ENCODE measurements at regions not wholly inside any gene's neighbourhood (a gene's known extent, or its start where the extent isn't known, plus 50 kb on each side); places are given as distances from the start of the nearest gene placed in this dataset.
"Not testable (repeated sequence)": the region's sequence is repeated elsewhere in the genome, so short reads cannot be mapped to it uniquely, and the experiment has no call there.

DNA sequence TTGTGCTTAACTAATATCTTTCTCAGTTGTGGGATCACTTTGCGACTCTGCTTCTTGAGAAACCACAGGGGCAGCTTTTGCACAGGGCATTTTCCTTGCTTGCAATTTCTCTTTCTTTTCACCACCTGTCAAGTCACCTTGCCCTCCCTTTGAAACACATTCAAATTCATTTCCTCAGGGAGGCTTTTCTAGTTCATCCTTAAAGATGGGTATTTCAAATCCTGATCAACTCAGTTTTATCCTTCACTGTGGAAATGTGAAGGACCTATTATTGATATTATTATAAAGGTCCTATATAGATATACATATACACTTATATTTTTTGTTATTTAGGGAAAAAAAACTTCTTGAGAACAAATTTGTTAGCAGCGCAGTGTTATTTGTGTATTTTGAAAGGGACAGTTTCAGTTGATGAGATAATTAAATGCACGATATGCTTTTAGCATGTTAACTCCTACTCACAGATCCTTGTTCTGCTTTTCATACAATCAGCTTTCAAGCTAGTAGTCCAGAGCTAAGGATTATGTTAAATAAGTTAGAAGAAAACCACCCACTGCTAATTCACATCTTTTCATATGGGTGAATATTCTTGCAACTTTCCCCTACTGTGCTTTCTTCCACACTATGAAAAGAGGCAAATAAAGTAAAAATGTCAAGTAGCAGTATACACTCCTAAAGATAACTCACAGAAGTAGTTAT, 501.4 kb upstream of the RGS6 start:
- 89% methylated on average over 3 of the region's 3 CpGs for WGBS (ENCODE audit: insufficient coverage, low coverage, low lambda C conversion rate, missing lambda C conversion rate)
- TF ChIP-seq POLR2A (IDR thresholded peaks at IDR 0.05) = no peak
- TF ChIP-seq, protein P1, sequence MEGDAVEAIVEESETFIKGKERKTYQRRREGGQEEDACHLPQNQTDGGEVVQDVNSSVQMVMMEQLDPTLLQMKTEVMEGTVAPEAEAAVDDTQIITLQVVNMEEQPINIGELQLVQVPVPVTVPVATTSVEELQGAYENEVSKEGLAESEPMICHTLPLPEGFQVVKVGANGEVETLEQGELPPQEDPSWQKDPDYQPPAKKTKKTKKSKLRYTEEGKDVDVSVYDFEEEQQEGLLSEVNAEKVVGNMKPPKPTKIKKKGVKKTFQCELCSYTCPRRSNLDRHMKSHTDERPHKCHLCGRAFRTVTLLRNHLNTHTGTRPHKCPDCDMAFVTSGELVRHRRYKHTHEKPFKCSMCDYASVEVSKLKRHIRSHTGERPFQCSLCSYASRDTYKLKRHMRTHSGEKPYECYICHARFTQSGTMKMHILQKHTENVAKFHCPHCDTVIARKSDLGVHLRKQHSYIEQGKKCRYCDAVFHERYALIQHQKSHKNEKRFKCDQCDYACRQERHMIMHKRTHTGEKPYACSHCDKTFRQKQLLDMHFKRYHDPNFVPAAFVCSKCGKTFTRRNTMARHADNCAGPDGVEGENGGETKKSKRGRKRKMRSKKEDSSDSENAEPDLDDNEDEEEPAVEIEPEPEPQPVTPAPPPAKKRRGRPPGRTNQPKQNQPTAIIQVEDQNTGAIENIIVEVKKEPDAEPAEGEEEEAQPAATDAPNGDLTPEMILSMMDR (IDR thresholded peaks at IDR 0.05) = no peak
- intact Hi-C loops (cut with DNase I) = no loop called here
- H3K27me3 ChIP-seq = no peaks in the 10 kb centered on the region
- DNase-seq (no peak), ATAC-seq (no peak)
- H3K36me3 ChIP-seq = no peaks in the 10 kb centered on the region
- H3K9me3 ChIP-seq = no peaks in the 10 kb centered on the region
- H3K27ac ChIP-seq = no peak overlapping the region
- H3K4me1 ChIP-seq = no peaks in the 10 kb centered on the region
- H3K4me3 ChIP-seq = no peak overlapping the region

DNA sequence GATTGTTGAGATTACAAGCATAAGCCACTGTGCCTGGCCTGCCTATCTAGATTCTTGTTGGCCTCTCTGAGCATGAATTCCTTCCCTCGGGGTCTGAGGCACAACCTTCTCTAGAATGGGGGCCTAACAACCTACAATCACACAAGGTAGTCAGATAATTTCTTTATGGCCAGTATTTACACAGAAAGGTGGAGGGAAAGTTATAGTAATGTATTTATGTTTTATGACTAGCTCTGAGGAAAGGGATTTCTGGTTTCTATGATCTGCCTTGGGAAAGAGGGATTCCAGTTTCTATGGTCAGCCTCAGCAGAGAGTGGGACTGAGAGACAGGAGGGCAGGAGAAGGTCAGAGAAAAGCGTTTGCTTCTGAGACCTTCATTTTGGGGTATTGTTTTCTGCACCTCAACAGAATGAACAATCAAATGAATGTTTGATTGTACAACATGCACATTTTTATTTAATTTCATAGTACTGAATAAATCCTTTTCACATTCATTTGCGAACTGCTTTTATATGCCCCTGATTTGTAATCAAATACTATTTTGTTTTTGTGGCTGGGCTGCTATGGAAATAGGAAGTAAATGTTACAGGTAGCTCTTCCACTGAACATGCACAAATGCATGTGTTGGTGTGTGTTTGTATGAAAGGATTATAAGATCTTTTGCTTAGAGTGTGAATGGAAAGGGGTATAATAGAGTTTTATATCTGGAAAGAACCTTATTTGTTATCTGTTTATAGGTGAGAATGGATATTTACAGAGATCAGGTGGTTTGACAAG, 499.7 kb upstream of the RGS6 start:
- H3K27me3 ChIP-seq = no peaks in the 10 kb centered on the region
- TF ChIP-seq, protein P1 (IDR thresholded peaks at IDR 0.05) = no peak
- no peak for TF ChIP-seq POLR2A (IDR thresholded peaks at IDR 0.05)
- intact Hi-C loops (cut with DNase I) = no loop called here
- WGBS (ENCODE audit: insufficient coverage, low coverage, low lambda C conversion rate, missing lambda C conversion rate) = 90% methylated on average over 3 of the region's 3 CpGs
- no peaks in the 10 kb centered on the region for H3K36me3 ChIP-seq
- H3K27ac ChIP-seq = no peak overlapping the region
- ATAC-seq (no peak), DNase-seq (no peak)
- no peak overlapping the region for H3K4me3 ChIP-seq
- no peaks in the 10 kb centered on the region for H3K9me3 ChIP-seq
- H3K4me1 ChIP-seq = no peaks in the 10 kb centered on the region

DNA sequence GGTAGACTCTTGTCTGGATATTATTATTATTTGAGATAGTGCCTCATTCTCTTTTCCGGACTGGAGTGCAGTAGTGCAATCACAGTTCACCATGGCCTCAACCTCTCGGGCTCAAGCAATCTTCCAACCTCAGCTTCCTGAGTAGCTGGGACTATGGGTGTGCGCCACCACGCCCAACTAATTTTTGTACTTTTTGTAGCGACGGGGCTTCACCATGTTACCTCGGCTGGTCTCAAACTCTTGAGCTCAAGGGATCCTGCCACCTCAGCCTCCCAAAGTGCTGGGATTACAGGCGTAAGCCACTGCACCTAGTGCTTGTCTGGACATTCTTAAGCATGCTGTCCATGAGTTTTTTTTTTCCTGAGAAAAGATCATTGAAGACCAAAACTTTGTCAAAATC, 498.9 kb upstream of the RGS6 start:
- WGBS (ENCODE audit: insufficient coverage, low coverage, low lambda C conversion rate, missing lambda C conversion rate) = 83% methylated on average over 8 of the region's 8 CpGs
- intact Hi-C loops (cut with DNase I) = no loop called here
- no peaks in the 10 kb centered on the region for H3K36me3 ChIP-seq
- DNase-seq (no peak), ATAC-seq (no peak)
- H3K4me1 ChIP-seq = no peaks in the 10 kb centered on the region
- H3K4me3 ChIP-seq = no peak overlapping the region
- H3K27ac ChIP-seq = no peak overlapping the region
- TF ChIP-seq, protein P1 (IDR thresholded peaks at IDR 0.05) = no peak
- no peak for TF ChIP-seq POLR2A (IDR thresholded peaks at IDR 0.05)
- no peaks in the 10 kb centered on the region for H3K27me3 ChIP-seq
- no peaks in the 10 kb centered on the region for H3K9me3 ChIP-seq

DNA sequence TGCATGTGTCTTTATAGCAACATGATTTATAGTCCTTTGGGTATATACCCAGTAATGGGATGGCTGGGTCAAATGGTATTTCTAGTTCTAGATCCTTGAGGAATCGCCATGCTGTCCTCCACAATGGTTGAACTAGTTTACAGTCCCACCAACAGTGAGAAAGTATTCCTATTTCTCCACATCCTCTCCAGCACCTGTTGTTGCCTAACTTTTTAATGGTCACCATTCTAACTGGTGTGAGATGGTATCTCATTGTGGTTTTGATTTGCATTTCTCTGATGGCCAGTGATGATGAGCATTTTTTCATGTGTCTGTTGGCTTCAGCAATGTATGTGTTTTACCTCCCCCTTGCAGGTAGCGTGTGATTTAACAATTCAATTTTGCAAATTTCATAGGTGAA, 496.6 kb upstream of the RGS6 start:
- not testable (repeated sequence) for H3K4me1 ChIP-seq, H3K9me3 ChIP-seq

DNA sequence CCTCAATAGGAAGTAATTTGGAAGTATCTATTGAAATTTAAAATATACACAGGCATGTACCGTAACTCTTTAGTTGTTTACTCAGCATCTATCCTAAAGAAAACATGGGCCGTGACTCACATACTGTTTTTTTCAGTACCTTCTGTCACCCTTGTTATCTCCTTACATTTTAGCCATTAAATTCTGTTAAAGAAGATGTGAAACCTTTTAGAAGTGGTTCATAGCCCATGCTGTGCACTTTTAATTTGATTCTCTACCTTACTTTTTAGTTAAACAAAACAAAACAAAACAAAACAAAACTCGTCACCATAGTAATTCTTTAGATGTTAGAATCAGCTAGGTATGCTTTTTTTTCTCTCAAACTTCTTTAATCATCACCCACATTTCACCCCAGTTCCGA, 494.4 kb upstream of the RGS6 start:
- Histone ChIP-seq H3K36me3 (no peaks in the 10 kb centered on the region), H3K9me3 (no peaks in the 10 kb centered on the region), H3K27me3 (no peaks in the 10 kb centered on the region), H3K4me3 (no peak overlapping the region), H3K27ac (no peak overlapping the region), H3K4me1 (no peaks in the 10 kb centered on the region)
- 94% methylated on average over 3 of the region's 4 CpGs for WGBS (ENCODE audit: insufficient coverage, low coverage, low lambda C conversion rate, missing lambda C conversion rate)
- ATAC-seq (no peak), DNase-seq (no peak)
- intact Hi-C loops (cut with DNase I) = no loop called here
- TF ChIP-seq POLR2A (IDR thresholded peaks at IDR 0.05) = no peak

More for the DNA sequence above, 496.6 kb upstream of the RGS6 start:
- intact Hi-C loops (cut with DNase I); H3K27ac ChIP-seq; H3K36me3 ChIP-seq; DNase-seq; H3K4me3 ChIP-seq; H3K27me3 ChIP-seq; ATAC-seq: not testable (repeated sequence)
- 90% methylated on average over 2 of the region's 2 CpGs for WGBS (ENCODE audit: insufficient coverage, low coverage, low lambda C conversion rate, missing lambda C conversion rate)

Data from right lobe of liver (tissue), 6 donors.